Panc1 (cell line): ENCODE measurements at regions not wholly inside any gene's neighbourhood (a gene's known extent, or its start where the extent isn't known, plus 50 kb on each side); places are given as distances from the start of the nearest gene placed in this dataset.
A peak's percentile ranks its signal among the peaks of the same experiment; 100 is the strongest.

Experiments used
- ATAC-seq: fragments of 200-7000 bp; cut with Tn5 transposase; 2 replicates; pipeline ENCODE4 v1.9.1; 2020; ENCODE audit warnings: mild to moderate bottlenecking, moderate library complexity
- BruUV-seq: library from RNA; stranded (reverse); fragments of 400-500 nt; replicated peaks from 2 replicates; lab custom pipeline; 2021; lab: Mats Ljungman, UMichigan
- CTCF ChIA-PET: fragments of 300-600 bp; sonication (Branson Sonifier 250); formaldehyde crosslinking; loops from one replicate; lab custom pipeline; 2022; ENCODE audit warnings: antibody characterized with exemption; lab: Charles Lee
- POLR2A ChIA-PET: fragments of 300-600 bp; sonication (Branson Sonifier 250); formaldehyde crosslinking; loops from one replicate; lab custom pipeline; 2022; ENCODE audit warnings: antibody characterized with exemption; lab: Charles Lee
- DNase-seq: peaks from one replicate; pipeline ENCODE4 v3.0.0-alpha.2; 2010; ENCODE audit warnings: low read depth, low spot score
- H3K27ac ChIP-seq: 2 replicates; pipeline ENCODE4 v1.5.1; 2011; ENCODE audit warnings: mild to moderate bottlenecking, low read length, inconsistent platforms
- H3K27me3 ChIP-seq: fragments of 200-500 bp; sonication (Bioruptor generic); 2 replicates; pipeline ENCODE4 v1.6.0; 2014; ENCODE audit warnings: low read length, inconsistent platforms; ENCODE audit not compliant: control insufficient read depth, insufficient read depth
- H3K36me3 ChIP-seq: fragments of 200-500 bp; sonication (Bioruptor generic); 2 replicates; pipeline ENCODE4 v1.5.1; 2014; ENCODE audit warnings: inconsistent platforms, mild to moderate bottlenecking, low read length, moderate library complexity; ENCODE audit not compliant: control insufficient read depth, insufficient read depth
- H3K4me1 ChIP-seq: 2 replicates; pipeline ENCODE4 v1.5.1; 2011; ENCODE audit warnings: inconsistent platforms, mild to moderate bottlenecking, low read length, moderate library complexity; ENCODE audit not compliant: control insufficient read depth, insufficient read depth
- H3K4me3 ChIP-seq, 2 experiments: 2 replicates each; pipeline ENCODE4 v1.5.1; 2011 to 2012; ENCODE audit warnings: low read depth in 2 of 2, low read length in 2 of 2, mild to moderate bottlenecking in 2 of 2, inconsistent platforms in 1 of 2, moderate library complexity in 1 of 2
- H3K9me3 ChIP-seq: fragments of 200-500 bp; sonication (Bioruptor generic); 2 replicates; pipeline ENCODE4 v1.5.1; 2014; ENCODE audit warnings: low read depth, mild to moderate bottlenecking, inconsistent platforms, low read length, moderate library complexity; ENCODE audit not compliant: control insufficient read depth, insufficient read depth
- CTCF ChIP-seq: fragments of 450-650 bp; IDR thresholded peaks from 2 replicates; pipeline ENCODE4 v1.5.1; 2017; ENCODE audit warnings: mild to moderate bottlenecking
- POLR2AphosphoS5 ChIP-seq: IDR thresholded peaks from 2 replicates; pipeline ENCODE4 v1.6.1; 2012; ENCODE audit warnings: mild to moderate bottlenecking, low read depth, low read length, moderate library complexity
- REST ChIP-seq, 2 experiments: IDR thresholded peaks; 2 replicates each; pipeline ENCODE4 v1.6.1; 2011 to 2012; ENCODE audit warnings: low read depth in 2 of 2, control low read depth in 1 of 2, low read length in 1 of 2, mild to moderate bottlenecking in 1 of 2, moderate library complexity in 1 of 2; ENCODE audit not compliant: insufficient read depth in 1 of 2
- SIN3A ChIP-seq: IDR thresholded peaks from 2 replicates; pipeline ENCODE4 v1.6.1; 2012; ENCODE audit warnings: low read depth, mild to moderate bottlenecking, low read length, moderate library complexity, borderline replicate concordance; ENCODE audit not compliant: insufficient read depth
- TCF7L2 ChIP-seq: IDR thresholded peaks from 2 replicates; pipeline ENCODE4 v1.6.1; 2011; ENCODE audit warnings: mild to moderate bottlenecking, low read depth, low read length, inconsistent platforms
- in situ Hi-C: cut with HindIII; loops from 2 replicates; pipeline ENCODE4 v1.10.0; 2016; ENCODE audit warnings: low sequenced_read_pairs, low pct_unique_long_range_greater_than_20kb
- intact Hi-C: fragments of 100-400 bp; cut with micrococcal nuclease; formaldehyde crosslinking; loops from one replicate; pipeline ENCODE4 v1.10.0; 2022; ENCODE audit not compliant: unreplicated experiment

GRCh38 chr4:161252520-161253141 lies 911.2 kb downstream of the FSTL5 start:
- ATAC-seq, result no peak
- Histone ChIP-seq H3K4me3 (no peak overlapping the region), H3K9me3 (no peaks in the 10 kb centered on the region), H3K4me1 (no peaks in the 10 kb centered on the region), H3K27ac (no peak overlapping the region), H3K27me3 (no peaks in the 10 kb centered on the region), H3K36me3 (no peaks in the 10 kb centered on the region)
- CTCF ChIA-PET, result no interaction called here
- in situ Hi-C loops (no loop called here), intact Hi-C loops (loop anchor here (10.0 kb wide), 1 partner anchor 912 kb away; the partner anchor contains the start of gene FSTL5)
- POLR2A ChIA-PET, result no interaction called here
- TF ChIP-seq POLR2AphosphoS5, result no peak
- TF ChIP-seq CTCF, result peak; percentile 72
- BruUV-seq, result no TSS peak
- DNase-seq, result peak; percentile 33

GRCh38 chr4:161249779-161250440 lies 913.9 kb downstream of the FSTL5 start:
- DNase-seq (no peak), ATAC-seq (no peak)
- CTCF ChIA-PET, result no interaction called here
- POLR2A ChIA-PET, result no interaction called here
- H3K4me3 ChIP-seq, result no peak overlapping the region
- no peaks in the 10 kb centered on the region for H3K4me1 ChIP-seq
- TF ChIP-seq TCF7L2 (no peak), SIN3A (no peak), POLR2AphosphoS5 (no peak), CTCF (no peak), REST (IDR thresholded peaks at IDR 0.05; ENCODE audit: insufficient read depth in 1 of 2, low read depth in 2 of 2, low read length in 1 of 2) (no peak)
- intact Hi-C loops (loop anchor here (10.0 kb wide), 1 partner anchor 915 kb away; the partner anchor contains the start of gene FSTL5), in situ Hi-C loops (no loop called here)
- no peaks in the 10 kb centered on the region for H3K36me3 ChIP-seq
- no peaks in the 10 kb centered on the region for H3K27me3 ChIP-seq
- no TSS peak for BruUV-seq
- no peak overlapping the region for H3K27ac ChIP-seq
- H3K9me3 ChIP-seq, result no peaks in the 10 kb centered on the region
